SK-N-SH treated with all-trans-retinoic acid at 6 μM for 48 hours (cell line): ENCODE measurements at regions not wholly inside any gene's neighbourhood (a gene's known extent, or its start where the extent isn't known, plus 50 kb on each side); places are given as distances from the start of the nearest gene placed in this dataset.

Experiments used
- ATAC-seq: fragments of 200-7000 bp; cut with Tn5 transposase; 3 replicates; pipeline ENCODE4 v1.9.1; 2020; ENCODE audit warnings: mild to moderate bottlenecking, moderate library complexity
- ARNTL ChIP-seq: fragments of 450-650 bp; formaldehyde crosslinking; IDR thresholded peaks from 2 replicates; pipeline ENCODE4 v1.5.0; 2020; ENCODE audit warnings: low read depth, mild to moderate bottlenecking, moderate library complexity, borderline replicate concordance
- BACH2 ChIP-seq: fragments of 250-450 bp; sonication (Bioruptor Pico); IDR thresholded peaks from 2 replicates; pipeline ENCODE4 v1.9.0; 2021; ENCODE audit warnings: mild to moderate bottlenecking, borderline replicate concordance
- CSDC2 ChIP-seq: fragments of 250-450 bp; sonication (Bioruptor Pico); IDR thresholded peaks from 2 replicates; pipeline ENCODE4 v1.5.0; 2020; ENCODE audit warnings: mild to moderate bottlenecking, moderate library complexity
- CSRNP3 ChIP-seq: fragments of 250-450 bp; sonication (Bioruptor Pico); IDR thresholded peaks from 2 replicates; pipeline ENCODE4 v1.5.1; 2021; ENCODE audit warnings: mild to moderate bottlenecking, moderate library complexity
- ESRRG ChIP-seq: fragments of 250-450 bp; sonication (Bioruptor Pico); IDR thresholded peaks from 2 replicates; pipeline ENCODE4 v1.6.1; 2021; ENCODE audit warnings: mild to moderate bottlenecking
- GLIS3 ChIP-seq: fragments of 250-450 bp; sonication (Bioruptor Pico); IDR thresholded peaks from 2 replicates; pipeline ENCODE4 v1.5.0; 2020; ENCODE audit warnings: mild to moderate bottlenecking, moderate library complexity
- ISL1 ChIP-seq: fragments of 250-450 bp; sonication (Bioruptor Pico); IDR thresholded peaks from 2 replicates; pipeline ENCODE4 v2.1.2; 2022; ENCODE audit warnings: mild to moderate bottlenecking, moderate library complexity
- PATZ1 ChIP-seq: fragments of 250-450 bp; sonication (Bioruptor Pico); IDR thresholded peaks from 2 replicates; pipeline ENCODE4 v1.8.0; 2020; ENCODE audit warnings: mild to moderate bottlenecking, moderate library complexity, borderline replicate concordance
- PPARA ChIP-seq: fragments of 250-450 bp; sonication (Bioruptor Pico); IDR thresholded peaks from 2 replicates; pipeline ENCODE4 v1.5.0; 2020; ENCODE audit warnings: mild to moderate bottlenecking, borderline replicate concordance
- RARB ChIP-seq: fragments of 250-450 bp; sonication (Bioruptor Pico); IDR thresholded peaks from 2 replicates; pipeline ENCODE4 v1.8.0; 2021; ENCODE audit warnings: mild to moderate bottlenecking, moderate library complexity
- SNAI2 ChIP-seq: fragments of 250-450 bp; sonication (Bioruptor Pico); IDR thresholded peaks from 2 replicates; pipeline ENCODE4 v1.5.0; 2020; ENCODE audit warnings: mild to moderate bottlenecking, moderate library complexity
- TCF4 ChIP-seq: fragments of 250-450 bp; sonication (Bioruptor Pico); IDR thresholded peaks from 2 replicates; pipeline ENCODE4 v1.8.0; 2021; ENCODE audit warnings: mild to moderate bottlenecking, moderate library complexity, borderline replicate concordance
- TOX ChIP-seq: fragments of 250-450 bp; sonication (Bioruptor Pico); IDR thresholded peaks from 2 replicates; pipeline ENCODE4 v1.8.0; 2021; ENCODE audit warnings: mild to moderate bottlenecking, moderate library complexity, borderline replicate concordance
- TSHZ2 ChIP-seq: fragments of 250-450 bp; sonication (Bioruptor Pico); IDR thresholded peaks from 2 replicates; pipeline ENCODE4 v1.5.0; 2020; ENCODE audit warnings: mild to moderate bottlenecking, moderate library complexity
- ZC3H10 ChIP-seq: fragments of 250-450 bp; sonication (Bioruptor Pico); IDR thresholded peaks from 2 replicates; pipeline ENCODE4 v1.5.1; 2021; ENCODE audit warnings: mild to moderate bottlenecking, moderate library complexity
- ZFP3 ChIP-seq: fragments of 250-450 bp; sonication (Bioruptor Pico); IDR thresholded peaks from 2 replicates; pipeline ENCODE4 v1.5.0; 2020; ENCODE audit warnings: mild to moderate bottlenecking, moderate library complexity
- ZFP30 ChIP-seq: fragments of 450-650 bp; formaldehyde crosslinking; IDR thresholded peaks from 2 replicates; pipeline ENCODE4 v1.5.0; 2022; ENCODE audit warnings: mild to moderate bottlenecking, moderate library complexity
- ZNF565 ChIP-seq: fragments of 450-650 bp; formaldehyde crosslinking; conservative IDR thresholded peaks from 2 replicates; pipeline ENCODE4 v1.5.0; 2020; ENCODE audit warnings: low read depth, mild to moderate bottlenecking, moderate library complexity
- ZNF70 ChIP-seq: fragments of 450-650 bp; formaldehyde crosslinking; IDR thresholded peaks from 2 replicates; pipeline ENCODE4 v1.5.0; 2020; ENCODE audit warnings: mild to moderate bottlenecking, moderate library complexity
- ZNF8 ChIP-seq: fragments of 450-650 bp; formaldehyde crosslinking; IDR thresholded peaks from 2 replicates; pipeline ENCODE4 v1.5.0; 2020; ENCODE audit warnings: mild to moderate bottlenecking, moderate library complexity
- TF ChIP-seq, protein P1 (sequence below): fragments of 250-450 bp; sonication (Bioruptor Pico); IDR thresholded peaks from 2 replicates; pipeline ENCODE4 v1.8.0; 2021; ENCODE audit warnings: low read depth, mild to moderate bottlenecking, moderate library complexity, borderline replicate concordance

DNA sequence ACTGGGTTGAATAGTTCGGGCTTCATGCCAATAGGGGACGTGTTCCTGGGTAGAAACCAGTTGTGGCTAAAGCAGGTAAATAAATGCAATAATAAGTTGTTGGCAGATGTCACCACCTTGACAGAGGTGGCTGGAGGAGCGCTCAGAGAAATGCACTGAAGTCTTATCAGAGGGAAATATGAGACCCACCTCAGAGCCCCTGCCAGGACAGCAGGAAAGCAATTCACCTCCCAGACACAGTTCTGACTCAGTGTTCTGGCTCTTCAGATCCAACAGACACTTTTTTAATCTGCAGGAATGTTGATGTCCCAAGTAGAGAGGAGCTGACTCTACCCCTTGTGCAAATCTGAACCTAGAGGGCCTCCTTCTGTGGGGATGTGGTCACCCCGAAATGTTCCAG is 687.1 kb upstream of the FBXO33 start (continued):
- TF ChIP-seq CSRNP3 (CRISPR knock-in tag) = no peak
- TF ChIP-seq CSDC2 (CRISPR knock-in tag) = no peak
- TF ChIP-seq TOX = no peak
- TF ChIP-seq, all 23 proteins: peak for 0

GRCh38 chr14:40115583-40115982 is 683.4 kb upstream of the FBXO33 start:
- TF ChIP-seq ISL1 (no peak), PATZ1 (CRISPR knock-in tag) (no peak), SNAI2 (no peak), CSDC2 (CRISPR knock-in tag) (no peak), ARNTL (CRISPR knock-in tag) (no peak), ZFP3 (CRISPR knock-in tag) (no peak), ZNF565 (CRISPR knock-in tag) (no peak), BACH2 (no peak), TCF4 (CRISPR knock-in tag) (no peak), RARB (no peak), PPARA (CRISPR knock-in tag) (no peak), ZNF70 (CRISPR knock-in tag) (no peak), ZC3H10 (CRISPR knock-in tag) (no peak), CSRNP3 (CRISPR knock-in tag) (no peak), TOX (no peak), ZNF8 (CRISPR knock-in tag) (no peak), TSHZ2 (no peak)
- no peak for ATAC-seq

- TF ChIP-seq TCF4 (CRISPR knock-in tag) (no peak), GLIS3 (CRISPR knock-in tag) (no peak), PATZ1 (CRISPR knock-in tag) (no peak), ISL1 (no peak), CSRNP3 (CRISPR knock-in tag) (no peak), BACH2 (no peak), ZFP30 (no peak), ZNF8 (CRISPR knock-in tag) (no peak), ESRRG (CRISPR knock-in tag) (no peak), ARNTL (CRISPR knock-in tag) (no peak), PPARA (CRISPR knock-in tag) (no peak)
- TF ChIP-seq, protein P1, sequence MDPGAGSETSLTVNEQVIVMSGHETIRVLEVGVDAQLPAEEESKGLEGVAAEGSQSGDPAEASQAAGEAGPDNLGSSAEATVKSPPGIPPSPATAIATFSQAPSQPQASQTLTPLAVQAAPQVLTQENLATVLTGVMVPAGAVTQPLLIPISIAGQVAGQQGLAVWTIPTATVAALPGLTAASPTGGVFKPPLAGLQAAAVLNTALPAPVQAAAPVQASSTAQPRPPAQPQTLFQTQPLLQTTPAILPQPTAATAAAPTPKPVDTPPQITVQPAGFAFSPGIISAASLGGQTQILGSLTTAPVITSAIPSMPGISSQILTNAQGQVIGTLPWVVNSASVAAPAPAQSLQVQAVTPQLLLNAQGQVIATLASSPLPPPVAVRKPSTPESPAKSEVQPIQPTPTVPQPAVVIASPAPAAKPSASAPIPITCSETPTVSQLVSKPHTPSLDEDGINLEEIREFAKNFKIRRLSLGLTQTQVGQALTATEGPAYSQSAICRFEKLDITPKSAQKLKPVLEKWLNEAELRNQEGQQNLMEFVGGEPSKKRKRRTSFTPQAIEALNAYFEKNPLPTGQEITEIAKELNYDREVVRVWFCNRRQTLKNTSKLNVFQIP = no peak
- TF ChIP-seq, all 23 proteins: peak for 0
- no peak for ATAC-seq
Measured at GRCh38 chr14:40113671-40114070, 681.4 kb upstream of the FBXO33 start.
